BLaER1 treated with 17β-estradiol and CSF1 and Interleukin-3, amounts not matched to agents 10 nM and 100 nM (cell line): ENCODE measurements at regions not wholly inside any gene's neighbourhood (a gene's known extent, or its start where the extent isn't known, plus 50 kb on each side); places are given as distances from the start of the nearest gene placed in this dataset.

ENCODE experiments used
- H3K27ac ChIP-seq, 11 experiments: shearing (Covaris generic); formaldehyde crosslinking; 2 replicates each; pipeline ENCODE4 v1.8.1; 2022
- H3K27me3 ChIP-seq, 11 experiments: shearing (Covaris generic); formaldehyde crosslinking; 2 replicates each; pipeline ENCODE4 v1.8.1; 2022
- H3K36me3 ChIP-seq, 11 experiments: shearing (Covaris generic); formaldehyde crosslinking; 2 replicates each; pipeline ENCODE4 v1.8.1; 2022
- H3K4me1 ChIP-seq, 10 experiments: shearing (Covaris generic); formaldehyde crosslinking; 2 replicates each; pipeline ENCODE4 v1.8.1; 2022
- H3K4me2 ChIP-seq, 11 experiments: shearing (Covaris generic); formaldehyde crosslinking; 2 replicates each; pipeline ENCODE4 v1.8.1; 2022
- H3K4me3 ChIP-seq, 10 experiments: shearing (Covaris generic); formaldehyde crosslinking; 2 replicates each; pipeline ENCODE4 v1.8.1; 2022
- H3K9ac ChIP-seq, 11 experiments: shearing (Covaris generic); formaldehyde crosslinking; 2 replicates each; pipeline ENCODE4 v1.8.1; 2022
- H3K9me3 ChIP-seq, 11 experiments: shearing (Covaris generic); formaldehyde crosslinking; replicated peaks in 1 of 11; 2 replicates each; pipeline ENCODE4 v1.8.1; 2022
- H4K20me1 ChIP-seq, 11 experiments: shearing (Covaris generic); formaldehyde crosslinking; 2 replicates each; pipeline ENCODE4 v1.8.1; 2022
- Cebpa-rat ChIP-seq, 11 experiments: shearing (Covaris generic); IDR thresholded peaks; 2 replicates each; pipeline ENCODE4 v1.8.1; 2022

- H3K36me3 ChIP-seq, result no peaks in the 10 kb centered on the region
- no peaks in the 10 kb centered on the region for H4K20me1 ChIP-seq
- H3K4me3 ChIP-seq, result no peak overlapping the region
- peak overlapping the region in 2 of 11 experiments; percentile 12 to 43; a peak in 3 of 22 replicates for H3K4me2 ChIP-seq
- H3K4me1 ChIP-seq, result peaks cover 12 to 45% (median 18%) of the 10 kb centered on the region in 10 experiments
- TF ChIP-seq Cebpa-rat (IDR thresholded peaks at IDR 0.05), result no peak
- no peaks in the 10 kb centered on the region for H3K9me3 ChIP-seq
- H3K9ac ChIP-seq, result no peak overlapping the region
- H3K27ac ChIP-seq, result no peak overlapping the region
- no peaks in the 10 kb centered on the region for H3K27me3 ChIP-seq
Measured at GRCh38 chr3:30349507-30349906, 256.9 kb upstream of the TGFBR2 start.

GRCh38 chr3:30350011-30350410 is 256.4 kb upstream of the TGFBR2 start:
- Histone ChIP-seq H3K36me3 (no peaks in the 10 kb centered on the region), H3K27ac (no peak overlapping the region)

GRCh38 chr3:30350901-30351300 is 255.5 kb upstream of the TGFBR2 start:
- no peak for TF ChIP-seq Cebpa-rat (IDR thresholded peaks at IDR 0.05)
- Histone ChIP-seq H3K4me2 (no peak overlapping the region), H3K4me1 (peaks cover 26 to 58% (median 32%) of the 10 kb centered on the region in 10 experiments), H3K27ac (no peak overlapping the region), H3K9ac (no peak overlapping the region), H4K20me1 (no peaks in the 10 kb centered on the region), H3K36me3 (no peaks in the 10 kb centered on the region), H3K9me3 (no peaks in the 10 kb centered on the region), H3K4me3 (no peak overlapping the region), H3K27me3 (no peaks in the 10 kb centered on the region)

More at GRCh38 chr3:30350011-30350410, 256.4 kb upstream of the TGFBR2 start:
- Histone ChIP-seq H4K20me1 (no peaks in the 10 kb centered on the region), H3K4me1 (peaks cover 17 to 50% (median 23%) of the 10 kb centered on the region in 10 experiments), H3K27me3 (no peaks in the 10 kb centered on the region), H3K9me3 (no peaks in the 10 kb centered on the region), H3K9ac (no peak overlapping the region), H3K4me3 (no peak overlapping the region), H3K4me2 (peak overlapping the region in 2 of 11 experiments; percentile 12 to 43; a peak in 1 of 22 replicates)
- TF ChIP-seq Cebpa-rat (IDR thresholded peaks at IDR 0.05), result no peak

- TF ChIP-seq Cebpa-rat (IDR thresholded peaks at IDR 0.05), result no peak
- Histone ChIP-seq H4K20me1 (no peaks in the 10 kb centered on the region), H3K4me2 (0 out of 22 replicates have a peak overlapping the region, but pooled peaks of 2 of the 11 experiments have one; percentile 4 to 87), H3K36me3 (no peaks in the 10 kb centered on the region), H3K27ac (no peak overlapping the region), H3K27me3 (no peaks in the 10 kb centered on the region), H3K4me3 (no peak overlapping the region), H3K4me1 (peaks cover 33 to 56% (median 40%) of the 10 kb centered on the region in 10 experiments), H3K9me3 (no peaks in the 10 kb centered on the region), H3K9ac (no peak overlapping the region)
Measured at GRCh38 chr3:30352410-30353318, 253.7 kb upstream of the TGFBR2 start.

GRCh38 chr3:30353711-30354467 is 252.5 kb upstream of the TGFBR2 start:
- no peak for TF ChIP-seq Cebpa-rat (IDR thresholded peaks at IDR 0.05)
- Histone ChIP-seq H3K36me3 (no peaks in the 10 kb centered on the region), H3K9me3 (peaks cover 0 to 4% (median 0%) of the 10 kb centered on the region in 11 experiments; a peak in 3 of 22 replicates), H3K27ac (peak overlapping the region in 5 of 11 experiments; percentile 45 to 66 (median 52); a peak in 5 of 22 replicates), H4K20me1 (no peaks in the 10 kb centered on the region), H3K9ac (no peak overlapping the region), H3K27me3 (no peaks in the 10 kb centered on the region), H3K4me3 (no peak overlapping the region), H3K4me1 (peaks cover 29 to 53% (median 40%) of the 10 kb centered on the region in 10 experiments), H3K4me2 (peak overlapping the region in 10 of 11 experiments; percentile 70 to 93 (median 83); a peak in 19 of 22 replicates)

GRCh38 chr3:30354513-30354912 is 251.9 kb upstream of the TGFBR2 start:
- no peak for TF ChIP-seq Cebpa-rat (IDR thresholded peaks at IDR 0.05)
- H3K9me3 ChIP-seq, result peaks cover 0 to 7% (median 0%) of the 10 kb centered on the region in 11 experiments; a peak in 3 of 22 replicates
- H3K4me1 ChIP-seq, result peaks cover 29 to 50% (median 38%) of the 10 kb centered on the region in 10 experiments
- no peaks in the 10 kb centered on the region for H3K36me3 ChIP-seq
- no peaks in the 10 kb centered on the region for H4K20me1 ChIP-seq
- peak overlapping the region in 8 of 11 experiments; percentile 45 to 66 (median 55); a peak in 15 of 22 replicates for H3K27ac ChIP-seq
- H3K4me2 ChIP-seq, result peak overlapping the region; percentile 3 to 93 (median 83); a peak in 21 of 22 replicates
- no peaks in the 10 kb centered on the region for H3K27me3 ChIP-seq
- H3K9ac ChIP-seq, result no peak overlapping the region
- no peak overlapping the region for H3K4me3 ChIP-seq

GRCh38 chr3:30354972-30355371 is 251.4 kb upstream of the TGFBR2 start:
- H3K4me3 ChIP-seq, result no peak overlapping the region
- no peaks in the 10 kb centered on the region for H3K36me3 ChIP-seq
- peaks cover 0 to 7% (median 0%) of the 10 kb centered on the region in 11 experiments; a peak in 3 of 22 replicates for H3K9me3 ChIP-seq
- peak overlapping the region; percentile 49 to 93 (median 83); a peak in 21 of 22 replicates for H3K4me2 ChIP-seq
- H4K20me1 ChIP-seq, result no peaks in the 10 kb centered on the region
- no peak overlapping the region for H3K9ac ChIP-seq
- peaks cover 29 to 47% (median 39%) of the 10 kb centered on the region in 10 experiments for H3K4me1 ChIP-seq
- no peak for TF ChIP-seq Cebpa-rat (IDR thresholded peaks at IDR 0.05)
- no peaks in the 10 kb centered on the region for H3K27me3 ChIP-seq
- peak overlapping the region in 8 of 11 experiments; percentile 45 to 66 (median 55); a peak in 16 of 22 replicates for H3K27ac ChIP-seq

GRCh38 chr3:30355622-30356021 is 250.8 kb upstream of the TGFBR2 start:
- Histone ChIP-seq H3K9ac (peak overlapping the region in 7 of 11 experiments; percentile 5 to 45 (median 21); a peak in 5 of 22 replicates), H3K4me1 (peaks cover 29 to 47% (median 39%) of the 10 kb centered on the region in 10 experiments), H3K27me3 (no peaks in the 10 kb centered on the region), H3K36me3 (no peaks in the 10 kb centered on the region), H3K27ac (peak overlapping the region in 9 of 11 experiments; percentile 26 to 66 (median 54); a peak in 16 of 22 replicates), H3K4me2 (peak overlapping the region; percentile 49 to 93 (median 83)), H3K9me3 (peaks cover 0 to 7% (median 0%) of the 10 kb centered on the region in 11 experiments; a peak in 3 of 22 replicates), H4K20me1 (no peaks in the 10 kb centered on the region), H3K4me3 (peak overlapping the region in 2 of 10 experiments; percentile 15 to 32; a peak in 5 of 20 replicates)
- TF ChIP-seq Cebpa-rat (IDR thresholded peaks at IDR 0.05), result peak in 5 of 11 experiments; percentile 33 to 54 (median 35); a peak in 2 of 22 replicates
